Caco-2 (cell line): ENCODE measurements at regions not wholly inside any gene's neighbourhood (a gene's known extent, or its start where the extent isn't known, plus 50 kb on each side); places are given as distances from the start of the nearest gene placed in this dataset.

Experiments used
- BruUV-seq: library from RNA; stranded (reverse); fragments of 400-500 nt; replicated peaks from 2 replicates; lab custom pipeline; 2021; lab: Mats Ljungman, UMichigan
- CTCF ChIA-PET: fragments of 300-600 bp; sonication (Branson Sonifier 250); formaldehyde crosslinking; loops from one replicate; lab custom pipeline; 2022; ENCODE audit warnings: antibody characterized with exemption; lab: Charles Lee
- POLR2A ChIA-PET: fragments of 300-600 bp; sonication (Branson Sonifier 250); formaldehyde crosslinking; loops from one replicate; lab custom pipeline; 2022; ENCODE audit warnings: antibody characterized with exemption; lab: Charles Lee
- DNase-seq, 2 experiments: peaks; one replicate each; pipeline versions ENCODE4 v3.0.0 to v3.0.0-alpha.2; 2020 to 2022
- H3K27me3 ChIP-seq: replicated peaks from 2 replicates; pipeline ENCODE4 v1.6.0; 2011; ENCODE audit warnings: low read length; ENCODE audit not compliant: control insufficient read depth, insufficient read depth
- H3K36me3 ChIP-seq: 2 replicates; pipeline ENCODE4 v1.5.1; 2011; ENCODE audit warnings: low read length; ENCODE audit not compliant: control insufficient read depth, insufficient read depth
- H3K4me1 ChIP-seq: fragments of 250-450 bp; sonication (Bioruptor Pico); 2 replicates; pipeline ENCODE4 v1.5.1; 2020; ENCODE audit warnings: mild to moderate bottlenecking
- H3K4me3 ChIP-seq: 2 replicates; pipeline ENCODE4 v1.5.1; 2011; ENCODE audit warnings: low read depth, mild to moderate bottlenecking, control low read depth, low read length
- H3K9me3 ChIP-seq: fragments of 250-450 bp; sonication (Bioruptor Pico); 2 replicates; pipeline ENCODE4 v1.5.1; 2020; ENCODE audit warnings: mild to moderate bottlenecking, moderate library complexity
- H3K27ac Mint-ChIP-seq: one replicate; pipeline ENCODE4 v1.8.0; 2022; ENCODE audit warnings: mixed read lengths; ENCODE audit not compliant: unreplicated experiment
- H3K27me3 Mint-ChIP-seq: one replicate; pipeline ENCODE4 v1.8.0; 2022; ENCODE audit warnings: mixed read lengths; ENCODE audit not compliant: insufficient read depth, unreplicated experiment
- H3K36me3 Mint-ChIP-seq: one replicate; pipeline ENCODE4 v1.8.0; 2022; ENCODE audit warnings: mild to moderate bottlenecking, mixed read lengths; ENCODE audit not compliant: insufficient read depth, unreplicated experiment
- H3K4me1 Mint-ChIP-seq: one replicate; pipeline ENCODE4 v1.8.0; 2022; ENCODE audit warnings: low read depth, mixed read lengths; ENCODE audit not compliant: unreplicated experiment
- H3K4me3 Mint-ChIP-seq: one replicate; pipeline ENCODE4 v1.8.0; 2022; ENCODE audit warnings: mild to moderate bottlenecking, moderate library complexity, mixed read lengths; ENCODE audit not compliant: unreplicated experiment
- H3K9me3 Mint-ChIP-seq: one replicate; pipeline ENCODE4 v1.8.0; 2022; ENCODE audit warnings: mixed read lengths; ENCODE audit not compliant: unreplicated experiment
- CTCF ChIP-seq, 2 experiments: fragments of 200-600 bp in 1 of 2; IDR thresholded peaks; 1 replicate in 1 of 2; 2 replicates in 1 of 2; pipeline versions ENCODE4 v1.5.1 to v1.8.0; 2011 to 2022; ENCODE audit warnings: antibody characterized with exemption in 1 of 2, control low read depth in 1 of 2, inconsistent platforms in 1 of 2, low read depth in 1 of 2, low read length in 1 of 2, mild to moderate bottlenecking in 1 of 2, moderate library complexity in 1 of 2; ENCODE audit not compliant: insufficient read depth in 1 of 2, severe bottlenecking in 1 of 2, unreplicated experiment in 1 of 2
- intact Hi-C: fragments of 100-400 bp; cut with micrococcal nuclease; formaldehyde crosslinking; loops from one replicate; pipeline ENCODE4 v1.10.0; 2022; ENCODE audit not compliant: unreplicated experiment

GRCh38 chr18:67980241-67980640 is 463.7 kb upstream of the DSEL start:
- POLR2A ChIA-PET: no interaction called here
- no peak overlapping the region for H3K4me3 Mint-ChIP-seq

GRCh38 chr18:67977067-67977616 is 460.6 kb upstream of the DSEL start:
- BruUV-seq: no TSS peak
- Mint-ChIP-seq H3K4me3 (no peak overlapping the region), H3K36me3 (no peaks in the 10 kb centered on the region), H3K27ac (no peak overlapping the region), H3K9me3 (no peaks in the 10 kb centered on the region), H3K27me3 (peaks cover 3% of the 10 kb centered on the region), H3K4me1 (no peaks in the 10 kb centered on the region)
- POLR2A ChIA-PET: no interaction called here
- CTCF ChIA-PET: no interaction called here
- Histone ChIP-seq H3K4me1 (no peaks in the 10 kb centered on the region), H3K36me3 (no peaks in the 10 kb centered on the region), H3K27me3 (no peaks in the 10 kb centered on the region), H3K4me3 (no peak overlapping the region), H3K9me3 (no peaks in the 10 kb centered on the region)
- no peak for DNase-seq
- TF ChIP-seq CTCF (IDR thresholded peaks at IDR 0.05; ENCODE audit: insufficient read depth in 1 of 2, low read depth in 1 of 2, low read length in 1 of 2, severe bottlenecking in 1 of 2, unreplicated experiment in 1 of 2): no peak
- intact Hi-C loops: no loop called here

More at GRCh38 chr18:67980241-67980640, 463.7 kb upstream of the DSEL start:
- H3K27me3 Mint-ChIP-seq: no peaks in the 10 kb centered on the region
- no peaks in the 10 kb centered on the region for H3K36me3 Mint-ChIP-seq
- H3K9me3 Mint-ChIP-seq: no peaks in the 10 kb centered on the region
- no peaks in the 10 kb centered on the region for H3K36me3 ChIP-seq
- H3K9me3 ChIP-seq: no peaks in the 10 kb centered on the region
- TF ChIP-seq CTCF (IDR thresholded peaks at IDR 0.05; ENCODE audit: insufficient read depth in 1 of 2, low read depth in 1 of 2, low read length in 1 of 2, severe bottlenecking in 1 of 2, unreplicated experiment in 1 of 2): no peak
- H3K27me3 ChIP-seq: no peaks in the 10 kb centered on the region
- H3K4me3 ChIP-seq: no peak overlapping the region
- CTCF ChIA-PET: no interaction called here
- peaks cover 6% of the 10 kb centered on the region for H3K4me1 Mint-ChIP-seq
- DNase-seq: no peak
- BruUV-seq: no TSS peak
- H3K27ac Mint-ChIP-seq: no peak overlapping the region
- intact Hi-C loops: no loop called here
- no peaks in the 10 kb centered on the region for H3K4me1 ChIP-seq

GRCh38 chr18:67973916-67974315 is 457.4 kb upstream of the DSEL start:
- H3K36me3 Mint-ChIP-seq: no peaks in the 10 kb centered on the region
- peaks cover 6% of the 10 kb centered on the region for H3K27me3 Mint-ChIP-seq
- ChIA-PET CTCF (no interaction called here), POLR2A (no interaction called here)
- intact Hi-C loops: no loop called here
- no peaks in the 10 kb centered on the region for H3K36me3 ChIP-seq
- no peaks in the 10 kb centered on the region for H3K4me1 ChIP-seq
- H3K4me1 Mint-ChIP-seq: no peaks in the 10 kb centered on the region
- BruUV-seq: no TSS peak
- H3K4me3 Mint-ChIP-seq: no peak overlapping the region
- no peak overlapping the region for H3K4me3 ChIP-seq
- H3K9me3 ChIP-seq: no peaks in the 10 kb centered on the region
- TF ChIP-seq CTCF (IDR thresholded peaks at IDR 0.05; ENCODE audit: insufficient read depth in 1 of 2, low read depth in 1 of 2, low read length in 1 of 2, severe bottlenecking in 1 of 2, unreplicated experiment in 1 of 2): no peak
- H3K27ac Mint-ChIP-seq: no peak overlapping the region
- DNase-seq: no peak
- no peaks in the 10 kb centered on the region for H3K9me3 Mint-ChIP-seq
- H3K27me3 ChIP-seq: no peaks in the 10 kb centered on the region
